ENCODE measurements at regions not wholly inside any gene's neighbourhood (a gene's known extent, or its start where the extent isn't known, plus 50 kb on each side); places are given as distances from the start of the nearest gene placed in this dataset.

GRCh38 chr5:88394536-88395175, 126.0 kb upstream of the TMEM161B start:
- DNase-seq = no peak

- no peak for DNase-seq
Observed at GRCh38 chr5:88393716-88394535, 125.3 kb upstream of the TMEM161B start.

GRCh38 chr5:88393042-88393441, 124.4 kb upstream of the TMEM161B start:
- DNase-seq = no peak

- DNase-seq = no peak
Observed at GRCh38 chr5:88391991-88392390, 123.3 kb upstream of the TMEM161B start.

- peak; percentile 53 to 78 for DNase-seq
Observed at GRCh38 chr5:88391116-88391515, 122.5 kb upstream of the TMEM161B start.

- no peak for DNase-seq
Observed at GRCh38 chr5:88390481-88390880, 121.8 kb upstream of the TMEM161B start.

- peak in 1 of 2 experiments; percentile 35 for DNase-seq
Observed at GRCh38 chr5:88390096-88390441, 121.4 kb upstream of the TMEM161B start.

- no peak for DNase-seq
Observed at GRCh38 chr5:88389338-88390095, 120.9 kb upstream of the TMEM161B start.

GRCh38 chr5:88388476-88389337, 120.1 kb upstream of the TMEM161B start:
- DNase-seq = peak in 1 of 2 experiments; percentile 3

GRCh38 chr5:88384886-88385285, 116.2 kb upstream of the TMEM161B start:
- DNase-seq = no peak

GRCh38 chr5:88380332-88380731, 111.7 kb upstream of the TMEM161B start:
- peak; percentile 36 to 79 for DNase-seq

GRCh38 chr5:88377705-88378656, 109.3 kb upstream of the TMEM161B start:
- no peak for DNase-seq

GRCh38 chr5:88377240-88377639, 108.6 kb upstream of the TMEM161B start:
- DNase-seq = no peak

GRCh38 chr5:88376728-88377127, 108.1 kb upstream of the TMEM161B start:
- no peak for DNase-seq

GRCh38 chr5:88374391-88374790, 105.7 kb upstream of the TMEM161B start:
- DNase-seq = no peak

- no peak for DNase-seq
Observed at GRCh38 chr5:88370824-88371223, 102.2 kb upstream of the TMEM161B start.

- DNase-seq = no peak
Observed at GRCh38 chr5:88368201-88368600, 99.6 kb upstream of the TMEM161B start.

- no peak for DNase-seq
Observed at GRCh38 chr5:88364991-88365390, 96.3 kb upstream of the TMEM161B start.

GRCh38 chr5:88355490-88356050, 86.9 kb upstream of the TMEM161B start:
- DNase-seq = no peak

- no peak for DNase-seq
Observed at GRCh38 chr5:88325868-88326267, 57.2 kb upstream of the TMEM161B start.

GRCh38 chr5:88322785-88323184, 54.1 kb upstream of the TMEM161B start:
- DNase-seq = no peak

All from NCI-H524 (cell line).